ENCODE measurements at regions not wholly inside any gene's neighbourhood (a gene's known extent, or its start where the extent isn't known, plus 50 kb on each side); places are given as distances from the start of the nearest gene placed in this dataset.

DNA sequence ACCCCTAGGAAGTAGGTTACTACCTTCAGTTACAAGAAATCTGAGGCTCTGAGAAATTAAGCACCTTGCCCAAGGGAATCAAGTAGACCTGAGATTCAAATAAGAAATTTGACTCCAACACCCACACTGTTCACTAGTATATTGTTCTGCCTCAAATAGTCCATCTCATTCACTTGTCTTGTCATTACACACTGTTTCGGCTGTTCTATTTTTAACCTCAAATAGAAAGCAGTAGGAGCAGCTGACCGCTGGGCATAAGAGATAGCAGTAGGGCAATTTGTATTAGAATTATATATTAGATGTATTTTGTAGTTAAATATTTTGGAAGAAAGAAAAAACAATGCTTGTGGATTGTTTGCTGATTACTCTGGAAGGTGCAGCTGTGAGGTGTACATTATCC, 185.1 kb downstream of the INHBA start:
- no peak for TF ChIP-seq TAF1 (IDR thresholded peaks at IDR 0.05; ENCODE audit: borderline replicate concordance, low read depth, low read length)
- TF ChIP-seq, protein P1, sequence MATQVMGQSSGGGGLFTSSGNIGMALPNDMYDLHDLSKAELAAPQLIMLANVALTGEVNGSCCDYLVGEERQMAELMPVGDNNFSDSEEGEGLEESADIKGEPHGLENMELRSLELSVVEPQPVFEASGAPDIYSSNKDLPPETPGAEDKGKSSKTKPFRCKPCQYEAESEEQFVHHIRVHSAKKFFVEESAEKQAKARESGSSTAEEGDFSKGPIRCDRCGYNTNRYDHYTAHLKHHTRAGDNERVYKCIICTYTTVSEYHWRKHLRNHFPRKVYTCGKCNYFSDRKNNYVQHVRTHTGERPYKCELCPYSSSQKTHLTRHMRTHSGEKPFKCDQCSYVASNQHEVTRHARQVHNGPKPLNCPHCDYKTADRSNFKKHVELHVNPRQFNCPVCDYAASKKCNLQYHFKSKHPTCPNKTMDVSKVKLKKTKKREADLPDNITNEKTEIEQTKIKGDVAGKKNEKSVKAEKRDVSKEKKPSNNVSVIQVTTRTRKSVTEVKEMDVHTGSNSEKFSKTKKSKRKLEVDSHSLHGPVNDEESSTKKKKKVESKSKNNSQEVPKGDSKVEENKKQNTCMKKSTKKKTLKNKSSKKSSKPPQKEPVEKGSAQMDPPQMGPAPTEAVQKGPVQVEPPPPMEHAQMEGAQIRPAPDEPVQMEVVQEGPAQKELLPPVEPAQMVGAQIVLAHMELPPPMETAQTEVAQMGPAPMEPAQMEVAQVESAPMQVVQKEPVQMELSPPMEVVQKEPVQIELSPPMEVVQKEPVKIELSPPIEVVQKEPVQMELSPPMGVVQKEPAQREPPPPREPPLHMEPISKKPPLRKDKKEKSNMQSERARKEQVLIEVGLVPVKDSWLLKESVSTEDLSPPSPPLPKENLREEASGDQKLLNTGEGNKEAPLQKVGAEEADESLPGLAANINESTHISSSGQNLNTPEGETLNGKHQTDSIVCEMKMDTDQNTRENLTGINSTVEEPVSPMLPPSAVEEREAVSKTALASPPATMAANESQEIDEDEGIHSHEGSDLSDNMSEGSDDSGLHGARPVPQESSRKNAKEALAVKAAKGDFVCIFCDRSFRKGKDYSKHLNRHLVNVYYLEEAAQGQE (IDR thresholded peaks at IDR 0.05; ENCODE audit: low read depth, low read length), result no peak
- TF ChIP-seq GATA2 (CRISPR knock-in tag; IDR thresholded peaks at IDR 0.05), result no peak
- TF ChIP-seq, protein P2, sequence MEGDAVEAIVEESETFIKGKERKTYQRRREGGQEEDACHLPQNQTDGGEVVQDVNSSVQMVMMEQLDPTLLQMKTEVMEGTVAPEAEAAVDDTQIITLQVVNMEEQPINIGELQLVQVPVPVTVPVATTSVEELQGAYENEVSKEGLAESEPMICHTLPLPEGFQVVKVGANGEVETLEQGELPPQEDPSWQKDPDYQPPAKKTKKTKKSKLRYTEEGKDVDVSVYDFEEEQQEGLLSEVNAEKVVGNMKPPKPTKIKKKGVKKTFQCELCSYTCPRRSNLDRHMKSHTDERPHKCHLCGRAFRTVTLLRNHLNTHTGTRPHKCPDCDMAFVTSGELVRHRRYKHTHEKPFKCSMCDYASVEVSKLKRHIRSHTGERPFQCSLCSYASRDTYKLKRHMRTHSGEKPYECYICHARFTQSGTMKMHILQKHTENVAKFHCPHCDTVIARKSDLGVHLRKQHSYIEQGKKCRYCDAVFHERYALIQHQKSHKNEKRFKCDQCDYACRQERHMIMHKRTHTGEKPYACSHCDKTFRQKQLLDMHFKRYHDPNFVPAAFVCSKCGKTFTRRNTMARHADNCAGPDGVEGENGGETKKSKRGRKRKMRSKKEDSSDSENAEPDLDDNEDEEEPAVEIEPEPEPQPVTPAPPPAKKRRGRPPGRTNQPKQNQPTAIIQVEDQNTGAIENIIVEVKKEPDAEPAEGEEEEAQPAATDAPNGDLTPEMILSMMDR (IDR thresholded peaks at IDR 0.05), result no peak
- TF ChIP-seq FOXM1 (IDR thresholded peaks at IDR 0.05; ENCODE audit: low read depth), result no peak
- no peak for TF ChIP-seq POLR2AphosphoS5 (IDR thresholded peaks at IDR 0.05; ENCODE audit: low read depth, low read length)
- no peak for TF ChIP-seq RFX5 (IDR thresholded peaks at IDR 0.05; ENCODE audit: low read length)
- TF ChIP-seq FOSL2 (IDR thresholded peaks at IDR 0.05; ENCODE audit: borderline replicate concordance, low read depth), result no peak
- TF ChIP-seq EP300 (IDR thresholded peaks at IDR 0.05; ENCODE audit: borderline replicate concordance in 1 of 2, low read depth in 1 of 2, low read length in 1 of 2), result no peak

Measured in SK-N-SH (cell line).